ENCODE measurements at regions not wholly inside any gene's neighbourhood (a gene's known extent, or its start where the extent isn't known, plus 50 kb on each side); places are given as distances from the start of the nearest gene placed in this dataset.

- WGBS (ENCODE audit: insufficient coverage) = 80% methylated on average over 1 of the region's 1 CpG
- H3K4me3 ChIP-seq (ENCODE audit: low read depth, low read length) = no peak overlapping the region
- H3K27me3 ChIP-seq (ENCODE audit: control insufficient read depth, insufficient read depth, low read length) = no peaks in the 10 kb centered on the region
- DNase-seq (ENCODE audit: low read depth in 4 of 6, low spot score in 6 of 6) = no peak
- H3K27ac ChIP-seq (ENCODE audit: low read depth, low read length) = no peak overlapping the region
- H3K9me3 ChIP-seq (ENCODE audit: control insufficient read depth, insufficient read depth, low read length) = no peaks in the 10 kb centered on the region
- no peaks in the 10 kb centered on the region for H3K4me1 ChIP-seq (ENCODE audit: control insufficient read depth, insufficient read depth, low read length)
- H3K36me3 ChIP-seq (ENCODE audit: control insufficient read depth, insufficient read depth, low read length) = no peaks in the 10 kb centered on the region
These were observed 60.9 kb upstream of the CHRM2 start for GRCh38 chr7:136807598-136807997.

- no peak overlapping the region for H3K27ac ChIP-seq (ENCODE audit: low read depth, low read length)
- H3K36me3 ChIP-seq (ENCODE audit: control insufficient read depth, insufficient read depth, low read length) = no peaks in the 10 kb centered on the region
- WGBS (ENCODE audit: insufficient coverage) = no CpG with 5 or more reads among the region's 2 CpGs
- H3K27me3 ChIP-seq (ENCODE audit: control insufficient read depth, insufficient read depth, low read length) = no peaks in the 10 kb centered on the region
- H3K4me1 ChIP-seq (ENCODE audit: control insufficient read depth, insufficient read depth, low read length) = no peaks in the 10 kb centered on the region
- no peak for DNase-seq (ENCODE audit: low read depth in 4 of 6, low spot score in 6 of 6)
- no peak overlapping the region for H3K4me3 ChIP-seq (ENCODE audit: low read depth, low read length)
- H3K9me3 ChIP-seq (ENCODE audit: control insufficient read depth, insufficient read depth, low read length) = no peaks in the 10 kb centered on the region
These were observed 65.4 kb upstream of the CHRM2 start for GRCh38 chr7:136803028-136803427.

- Histone ChIP-seq H3K27ac (ENCODE audit: low read depth, low read length) (no peak overlapping the region), H3K4me3 (ENCODE audit: low read depth, low read length) (no peak overlapping the region), H3K27me3 (ENCODE audit: control insufficient read depth, insufficient read depth, low read length) (no peaks in the 10 kb centered on the region), H3K36me3 (ENCODE audit: control insufficient read depth, insufficient read depth, low read length) (no peaks in the 10 kb centered on the region), H3K9me3 (ENCODE audit: control insufficient read depth, insufficient read depth, low read length) (no peaks in the 10 kb centered on the region), H3K4me1 (ENCODE audit: control insufficient read depth, insufficient read depth, low read length) (no peaks in the 10 kb centered on the region)
- DNase-seq (ENCODE audit: low read depth in 4 of 6, low spot score in 6 of 6) = no peak
- no CpG with 5 or more reads among the region's 1 CpG for whole genome bisulfite sequencing (ENCODE audit: insufficient coverage)
These were observed 84.5 kb upstream of the CHRM2 start for GRCh38 chr7:136783934-136784333.

- no peak overlapping the region for H3K4me3 ChIP-seq (ENCODE audit: low read depth, low read length)
- no peaks in the 10 kb centered on the region for H3K27me3 ChIP-seq (ENCODE audit: control insufficient read depth, insufficient read depth, low read length)
- DNase-seq (ENCODE audit: low read depth in 4 of 6, low spot score in 6 of 6) = peak in 2 of 6 donors; percentile 4 to 45
- no peaks in the 10 kb centered on the region for H3K9me3 ChIP-seq (ENCODE audit: control insufficient read depth, insufficient read depth, low read length)
- no peak overlapping the region for H3K27ac ChIP-seq (ENCODE audit: low read depth, low read length)
- WGBS (ENCODE audit: insufficient coverage) = 80% methylated on average over 2 of the region's 3 CpGs
- H3K4me1 ChIP-seq (ENCODE audit: control insufficient read depth, insufficient read depth, low read length) = no peaks in the 10 kb centered on the region
- no peaks in the 10 kb centered on the region for H3K36me3 ChIP-seq (ENCODE audit: control insufficient read depth, insufficient read depth, low read length)
These were observed 126.5 kb upstream of the CHRM2 start for GRCh38 chr7:136741941-136742340.

- H3K4me3 ChIP-seq (ENCODE audit: low read depth, low read length) = no peak overlapping the region
- H3K27ac ChIP-seq (ENCODE audit: low read depth, low read length) = no peak overlapping the region
- H3K27me3 ChIP-seq (ENCODE audit: control insufficient read depth, insufficient read depth, low read length) = no peaks in the 10 kb centered on the region
- WGBS (ENCODE audit: insufficient coverage) = 78% methylated on average over 5 of the region's 5 CpGs
- no peaks in the 10 kb centered on the region for H3K36me3 ChIP-seq (ENCODE audit: control insufficient read depth, insufficient read depth, low read length)
- H3K4me1 ChIP-seq (ENCODE audit: control insufficient read depth, insufficient read depth, low read length) = no peaks in the 10 kb centered on the region
- no peak for DNase-seq (ENCODE audit: low read depth in 4 of 6, low spot score in 6 of 6)
- no peaks in the 10 kb centered on the region for H3K9me3 ChIP-seq (ENCODE audit: control insufficient read depth, insufficient read depth, low read length)
These were observed 139.5 kb upstream of the CHRM2 start for GRCh38 chr7:136728945-136729344.

- no peak overlapping the region for H3K27ac ChIP-seq (ENCODE audit: low read depth, low read length)
- H3K4me1 ChIP-seq (ENCODE audit: control insufficient read depth, insufficient read depth, low read length) = no peaks in the 10 kb centered on the region
- H3K36me3 ChIP-seq (ENCODE audit: control insufficient read depth, insufficient read depth, low read length) = no peaks in the 10 kb centered on the region
- H3K4me3 ChIP-seq (ENCODE audit: low read depth, low read length) = no peak overlapping the region
- WGBS (ENCODE audit: insufficient coverage) = no CpG with 5 or more reads among the region's 2 CpGs
- no peaks in the 10 kb centered on the region for H3K27me3 ChIP-seq (ENCODE audit: control insufficient read depth, insufficient read depth, low read length)
- DNase-seq (ENCODE audit: low read depth in 4 of 6, low spot score in 6 of 6) = no peak
- no peaks in the 10 kb centered on the region for H3K9me3 ChIP-seq (ENCODE audit: control insufficient read depth, insufficient read depth, low read length)
These were observed 142.0 kb upstream of the CHRM2 start for GRCh38 chr7:136726460-136726859.

GRCh38 chr7:136717910-136718557 is 150.4 kb upstream of the CHRM2 start:
- DNase-seq (ENCODE audit: low read depth in 4 of 6, low spot score in 6 of 6) = peak in 3 of 6 donors; percentile 1 to 50 (median 11)
- H3K9me3 ChIP-seq (ENCODE audit: control insufficient read depth, insufficient read depth, low read length) = no peaks in the 10 kb centered on the region
- H3K4me1 ChIP-seq (ENCODE audit: control insufficient read depth, insufficient read depth, low read length) = no peaks in the 10 kb centered on the region
- 74% methylated on average over 4 of the region's 6 CpGs for WGBS (ENCODE audit: insufficient coverage)
- H3K36me3 ChIP-seq (ENCODE audit: control insufficient read depth, insufficient read depth, low read length) = no peaks in the 10 kb centered on the region
- no peak overlapping the region for H3K4me3 ChIP-seq (ENCODE audit: low read depth, low read length)
- H3K27me3 ChIP-seq (ENCODE audit: control insufficient read depth, insufficient read depth, low read length) = no peaks in the 10 kb centered on the region
- no peak overlapping the region for H3K27ac ChIP-seq (ENCODE audit: low read depth, low read length)

- no peaks in the 10 kb centered on the region for H3K4me1 ChIP-seq (ENCODE audit: control insufficient read depth, insufficient read depth, low read length)
- H3K9me3 ChIP-seq (ENCODE audit: control insufficient read depth, insufficient read depth, low read length) = no peaks in the 10 kb centered on the region
- WGBS (ENCODE audit: insufficient coverage) = 92% methylated on average over 2 of the region's 3 CpGs
- no peaks in the 10 kb centered on the region for H3K27me3 ChIP-seq (ENCODE audit: control insufficient read depth, insufficient read depth, low read length)
- no peak overlapping the region for H3K4me3 ChIP-seq (ENCODE audit: low read depth, low read length)
- no peak for DNase-seq (ENCODE audit: low read depth in 4 of 6, low spot score in 6 of 6)
- H3K27ac ChIP-seq (ENCODE audit: low read depth, low read length) = no peak overlapping the region
- no peaks in the 10 kb centered on the region for H3K36me3 ChIP-seq (ENCODE audit: control insufficient read depth, insufficient read depth, low read length)
These were observed 154.4 kb upstream of the CHRM2 start for GRCh38 chr7:136714062-136714461.

- Histone ChIP-seq H3K27me3 (ENCODE audit: control insufficient read depth, insufficient read depth, low read length) (no peaks in the 10 kb centered on the region), H3K27ac (ENCODE audit: low read depth, low read length) (no peak overlapping the region), H3K4me1 (ENCODE audit: control insufficient read depth, insufficient read depth, low read length) (no peaks in the 10 kb centered on the region), H3K4me3 (ENCODE audit: low read depth, low read length) (no peak overlapping the region), H3K36me3 (ENCODE audit: control insufficient read depth, insufficient read depth, low read length) (no peaks in the 10 kb centered on the region), H3K9me3 (ENCODE audit: control insufficient read depth, insufficient read depth, low read length) (no peaks in the 10 kb centered on the region)
- no peak for DNase-seq (ENCODE audit: low read depth in 4 of 6, low spot score in 6 of 6)
These were observed 157.7 kb upstream of the CHRM2 start for GRCh38 chr7:136710751-136711150.

GRCh38 chr7:136709876-136710275 is 158.6 kb upstream of the CHRM2 start:
- Histone ChIP-seq H3K4me3 (ENCODE audit: low read depth, low read length) (no peak overlapping the region), H3K9me3 (ENCODE audit: control insufficient read depth, insufficient read depth, low read length) (no peaks in the 10 kb centered on the region), H3K27me3 (ENCODE audit: control insufficient read depth, insufficient read depth, low read length) (no peaks in the 10 kb centered on the region), H3K36me3 (ENCODE audit: control insufficient read depth, insufficient read depth, low read length) (no peaks in the 10 kb centered on the region), H3K4me1 (ENCODE audit: control insufficient read depth, insufficient read depth, low read length) (no peaks in the 10 kb centered on the region), H3K27ac (ENCODE audit: low read depth, low read length) (no peak overlapping the region)
- DNase-seq (ENCODE audit: low read depth in 4 of 6, low spot score in 6 of 6) = no peak
- no CpG with 5 or more reads among the region's 1 CpG for WGBS (ENCODE audit: insufficient coverage)
